ENCODE measurements at regions not wholly inside any gene's neighbourhood (a gene's known extent, or its start where the extent isn't known, plus 50 kb on each side); places are given as distances from the start of the nearest gene placed in this dataset.

- DNase-seq: no peak
- Histone ChIP-seq H3K9me3 (no peaks in the 10 kb centered on the region), H3K27me3 (no peaks in the 10 kb centered on the region), H3K4me3 (no peak overlapping the region), H3K36me3 (no peaks in the 10 kb centered on the region), H3K27ac (no peak overlapping the region), H3K4me1 (no peaks in the 10 kb centered on the region)
- no peak for TF ChIP-seq POLR2A (IDR thresholded peaks at IDR 0.05)
- TF ChIP-seq, protein P1, sequence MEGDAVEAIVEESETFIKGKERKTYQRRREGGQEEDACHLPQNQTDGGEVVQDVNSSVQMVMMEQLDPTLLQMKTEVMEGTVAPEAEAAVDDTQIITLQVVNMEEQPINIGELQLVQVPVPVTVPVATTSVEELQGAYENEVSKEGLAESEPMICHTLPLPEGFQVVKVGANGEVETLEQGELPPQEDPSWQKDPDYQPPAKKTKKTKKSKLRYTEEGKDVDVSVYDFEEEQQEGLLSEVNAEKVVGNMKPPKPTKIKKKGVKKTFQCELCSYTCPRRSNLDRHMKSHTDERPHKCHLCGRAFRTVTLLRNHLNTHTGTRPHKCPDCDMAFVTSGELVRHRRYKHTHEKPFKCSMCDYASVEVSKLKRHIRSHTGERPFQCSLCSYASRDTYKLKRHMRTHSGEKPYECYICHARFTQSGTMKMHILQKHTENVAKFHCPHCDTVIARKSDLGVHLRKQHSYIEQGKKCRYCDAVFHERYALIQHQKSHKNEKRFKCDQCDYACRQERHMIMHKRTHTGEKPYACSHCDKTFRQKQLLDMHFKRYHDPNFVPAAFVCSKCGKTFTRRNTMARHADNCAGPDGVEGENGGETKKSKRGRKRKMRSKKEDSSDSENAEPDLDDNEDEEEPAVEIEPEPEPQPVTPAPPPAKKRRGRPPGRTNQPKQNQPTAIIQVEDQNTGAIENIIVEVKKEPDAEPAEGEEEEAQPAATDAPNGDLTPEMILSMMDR (IDR thresholded peaks at IDR 0.05): no peak
- intact Hi-C loops (cut with DNase I; ENCODE audit: low total_unique reads): no loop called here
Measured at GRCh38 chr7:98460902-98461301, 60.0 kb upstream of the BAIAP2L1 start.

- intact Hi-C loops (cut with DNase I; ENCODE audit: low total_unique reads): no loop called here
- Histone ChIP-seq H3K27ac (no peak overlapping the region), H3K36me3 (no peaks in the 10 kb centered on the region), H3K9me3 (no peaks in the 10 kb centered on the region), H3K4me3 (no peak overlapping the region), H3K4me1 (no peaks in the 10 kb centered on the region), H3K27me3 (no peaks in the 10 kb centered on the region)
- TF ChIP-seq, protein P1 (IDR thresholded peaks at IDR 0.05): no peak
- TF ChIP-seq POLR2A (IDR thresholded peaks at IDR 0.05): no peak
- DNase-seq: no peak
Measured at GRCh38 chr7:98459529-98459928, 58.6 kb upstream of the BAIAP2L1 start.

- no peak for DNase-seq
- Histone ChIP-seq H3K27me3 (no peaks in the 10 kb centered on the region), H3K27ac (no peak overlapping the region), H3K4me1 (no peaks in the 10 kb centered on the region), H3K4me3 (no peak overlapping the region), H3K9me3 (no peaks in the 10 kb centered on the region), H3K36me3 (no peaks in the 10 kb centered on the region)
- intact Hi-C loops (cut with DNase I; ENCODE audit: low total_unique reads): no loop called here
- TF ChIP-seq POLR2A (IDR thresholded peaks at IDR 0.05): no peak
- TF ChIP-seq, protein P1 (IDR thresholded peaks at IDR 0.05): no peak
Measured at GRCh38 chr7:98458090-98458875, 57.4 kb upstream of the BAIAP2L1 start.

GRCh38 chr7:98456866-98457265, 56.0 kb upstream of the BAIAP2L1 start:
- no peak overlapping the region for H3K27ac ChIP-seq
- TF ChIP-seq, protein P1 (IDR thresholded peaks at IDR 0.05): no peak
- TF ChIP-seq POLR2A (IDR thresholded peaks at IDR 0.05): no peak
- no peak overlapping the region for H3K4me3 ChIP-seq
- H3K27me3 ChIP-seq: no peaks in the 10 kb centered on the region
- H3K9me3 ChIP-seq: no peaks in the 10 kb centered on the region
- intact Hi-C loops (cut with DNase I; ENCODE audit: low total_unique reads): no loop called here
- H3K36me3 ChIP-seq: no peaks in the 10 kb centered on the region
- DNase-seq: no peak
- H3K4me1 ChIP-seq: no peaks in the 10 kb centered on the region

GRCh38 chr7:98452791-98453190, 51.9 kb upstream of the BAIAP2L1 start:
- TF ChIP-seq, protein P1 (IDR thresholded peaks at IDR 0.05): no peak
- TF ChIP-seq POLR2A (IDR thresholded peaks at IDR 0.05): no peak

More at GRCh38 chr7:98452791-98453190, 51.9 kb upstream of the BAIAP2L1 start:
- DNase-seq: no peak
- Histone ChIP-seq H3K9me3 (no peaks in the 10 kb centered on the region), H3K36me3 (no peaks in the 10 kb centered on the region), H3K27me3 (no peaks in the 10 kb centered on the region), H3K4me1 (no peaks in the 10 kb centered on the region), H3K27ac (no peak overlapping the region), H3K4me3 (no peak overlapping the region)
- intact Hi-C loops (cut with DNase I; ENCODE audit: low total_unique reads): no loop called here
